HCT116 (cell line): ENCODE measurements at regions not wholly inside any gene's neighbourhood (a gene's known extent, or its start where the extent isn't known, plus 50 kb on each side); places are given as distances from the start of the nearest gene placed in this dataset.

Source experiments
- ATAC-seq: fragments of 200-7000 bp; cut with Tn5 transposase; 2 replicates; pipeline ENCODE4 v1.9.1; 2020; ENCODE audit warnings: mild to moderate bottlenecking, moderate library complexity
- BruUV-seq: library from RNA; stranded (reverse); fragments of 400-500 nt; replicated peaks from 2 replicates; lab custom pipeline; 2021; lab: Mats Ljungman, UMichigan
- CTCF ChIA-PET: fragments of 300-600 bp; sonication (Branson Sonifier 250); formaldehyde crosslinking; loops from one replicate; lab custom pipeline; 2021; ENCODE audit warnings: antibody characterized with exemption; lab: Charles Lee
- POLR2A ChIA-PET: fragments of 300-600, 350-600 bp; sonication (Branson Sonifier 250); formaldehyde crosslinking; loops from one replicate; lab custom pipeline; 2021; ENCODE audit warnings: antibody characterized with exemption; lab: Charles Lee
- RAD21 ChIA-PET, 2 experiments: fragments of 300-600 bp; sonication (Branson Sonifier 250); formaldehyde crosslinking; loops; one replicate each; lab custom pipeline; 2023; ENCODE audit warnings: low total read pairs in 2 of 2; ENCODE audit not compliant: uncharacterized antibody in 2 of 2, unreplicated experiment in 2 of 2, low non-redundant PET in 1 of 2; lab: Charles Lee
- DNase-seq: peaks from one replicate; pipeline ENCODE4 v3.0.0-alpha.2; 2010; ENCODE audit warnings: low read depth, low spot score
- H2AFZ ChIP-seq: fragments of 200-600 bp; shearing (Covaris generic), sonication (generic); 2 replicates; pipeline ENCODE4 v1.6.1; 2017; ENCODE audit warnings: low read depth, mixed run types, mixed read lengths, antibody characterized with exemption, low read length; ENCODE audit not compliant: poor library complexity, severe bottlenecking
- H3K27ac ChIP-seq: 2 replicates; pipeline ENCODE4 v1.5.1; 2012; ENCODE audit warnings: low read depth, low read length
- H3K27me3 ChIP-seq: fragments of 200-600 bp; sonication (generic); 2 replicates; pipeline ENCODE4 v1.6.1; 2016; ENCODE audit warnings: mixed run types, low read length, mixed read lengths; ENCODE audit not compliant: insufficient read depth
- H3K36me3 ChIP-seq, 2 experiments: fragments of 200-500 bp in 1 of 2; fragments of 200-600 bp in 1 of 2; sonication (Bioruptor generic) in 1 of 2; sonication (generic) in 1 of 2; 2 replicates each; pipeline versions ENCODE4 v1.5.1 to v1.6.1; 2014 to 2016; ENCODE audit warnings: low read length in 2 of 2, inconsistent platforms in 1 of 2, mixed read lengths in 1 of 2, mixed run types in 1 of 2; ENCODE audit not compliant: insufficient read depth in 2 of 2, control insufficient read depth in 1 of 2
- H3K4me1 ChIP-seq, 2 experiments: fragments of 200-600 bp in 1 of 2; sonication (generic) in 1 of 2; 2 replicates each; pipeline versions ENCODE4 v1.5.1 to v1.6.1; 2012 to 2017; ENCODE audit warnings: low read length in 2 of 2, inconsistent platforms in 1 of 2, mild to moderate bottlenecking in 1 of 2, mixed read lengths in 1 of 2, mixed run types in 1 of 2, moderate library complexity in 1 of 2; ENCODE audit not compliant: insufficient read depth in 2 of 2, control insufficient read depth in 1 of 2
- H3K4me2 ChIP-seq: fragments of 200-600 bp; sonication (generic); 2 replicates; pipeline ENCODE4 v1.6.1; 2017; ENCODE audit warnings: mixed run types, low read length, mixed read lengths
- H3K4me3 ChIP-seq, 2 experiments: fragments of 200-600 bp in 1 of 2; sonication (generic) in 1 of 2; replicated peaks in 1 of 2; 2 replicates each; pipeline ENCODE4 v1.5.1; 2011 to 2016; ENCODE audit warnings: low read length in 2 of 2, control low read depth in 1 of 2, low read depth in 1 of 2, mild to moderate bottlenecking in 1 of 2, mixed read lengths in 1 of 2, mixed run types in 1 of 2
- H3K79me2 ChIP-seq: fragments of 200-600 bp; sonication (generic); 2 replicates; pipeline ENCODE4 v1.6.1; 2017; ENCODE audit warnings: mild to moderate bottlenecking, mixed run types, low read length, moderate library complexity, mixed read lengths; ENCODE audit not compliant: insufficient read depth
- H3K9ac ChIP-seq: fragments of 200-600 bp; sonication (generic); 2 replicates; pipeline ENCODE4 v1.6.1; 2016; ENCODE audit warnings: low read length, mixed read lengths
- H3K9me2 ChIP-seq: fragments of 200-600 bp; sonication (generic), shearing (Covaris generic); 2 replicates; pipeline ENCODE4 v1.6.1; 2017; ENCODE audit warnings: mixed run types, mild to moderate bottlenecking, moderate library complexity; ENCODE audit not compliant: insufficient read depth
- H3K9me3 ChIP-seq, 2 experiments: fragments of 200-500 bp in 1 of 2; fragments of 200-600 bp in 1 of 2; sonication (Bioruptor generic) in 1 of 2; sonication (generic) in 1 of 2; 2 replicates each; pipeline ENCODE4 v1.6.1; 2014 to 2017; ENCODE audit warnings: low read length in 2 of 2, mixed read lengths in 2 of 2, inconsistent platforms in 1 of 2, low read depth in 1 of 2, mild to moderate bottlenecking in 1 of 2, mixed run types in 1 of 2, moderate library complexity in 1 of 2; ENCODE audit not compliant: control insufficient read depth in 1 of 2, insufficient read depth in 1 of 2
- H4K20me1 ChIP-seq: fragments of 200-600 bp; sonication (generic), shearing (Covaris generic); 2 replicates; pipeline ENCODE4 v1.6.1; 2017; ENCODE audit warnings: mixed run types, mild to moderate bottlenecking, moderate library complexity; ENCODE audit not compliant: insufficient read depth
- CBX3 ChIP-seq: IDR thresholded peaks from 2 replicates; pipeline ENCODE4 v1.6.1; 2012; ENCODE audit warnings: low read depth
- CEBPB ChIP-seq: IDR thresholded peaks from 2 replicates; pipeline ENCODE4 v1.6.1; 2012; ENCODE audit warnings: low read depth
- CTCF ChIP-seq, 3 experiments: fragments of 200-600 bp in 1 of 3; sonication (generic) in 1 of 3; IDR thresholded peaks in 2 of 3; conservative IDR thresholded peaks in 1 of 3; 2 replicates each; pipeline ENCODE4 v1.5.1; 2012 to 2017; ENCODE audit warnings: low read depth in 2 of 3, low read length in 2 of 3, antibody characterized with exemption in 1 of 3, borderline replicate concordance in 1 of 3, control low read depth in 1 of 3, mild to moderate bottlenecking in 1 of 3, mixed read lengths in 1 of 3, mixed run types in 1 of 3, moderate library complexity in 1 of 3; ENCODE audit not compliant: insufficient read depth in 1 of 3
- ELF1 ChIP-seq: IDR thresholded peaks from 2 replicates; pipeline ENCODE4 v1.6.1; 2012; ENCODE audit warnings: low read depth, borderline replicate concordance
- EZH2 ChIP-seq: fragments of 200-600 bp; sonication (generic); IDR thresholded peaks from 2 replicates; pipeline ENCODE4 v1.6.1; 2017; ENCODE audit warnings: antibody characterized with exemption, mixed run types
- RAD21 ChIP-seq: IDR thresholded peaks from 2 replicates; pipeline ENCODE4 v1.6.1; 2012; ENCODE audit warnings: low read depth, mild to moderate bottlenecking
- REST ChIP-seq: IDR thresholded peaks from 2 replicates; pipeline ENCODE4 v1.6.1; 2012; ENCODE audit warnings: low read depth
- SP1 ChIP-seq: IDR thresholded peaks from 2 replicates; pipeline ENCODE4 v1.6.1; 2012; ENCODE audit warnings: low read depth
- SRF ChIP-seq: IDR thresholded peaks from 2 replicates; pipeline ENCODE4 v1.6.1; 2012; ENCODE audit warnings: low read depth
- YY1 ChIP-seq: IDR thresholded peaks from 2 replicates; pipeline ENCODE4 v1.6.1; 2011; ENCODE audit warnings: low read length, low read depth, moderate library complexity, mild to moderate bottlenecking; ENCODE audit not compliant: insufficient replicate concordance; ENCODE audit errors: extremely low read depth
- ZBTB33 ChIP-seq: IDR thresholded peaks from 2 replicates; pipeline ENCODE4 v1.6.1; 2011; ENCODE audit warnings: mild to moderate bottlenecking, low read length, moderate library complexity; ENCODE audit not compliant: insufficient replicate concordance; ENCODE audit errors: extremely low read depth
- ZNF274 ChIP-seq: fragments of 200-500 bp; sonication (Bioruptor generic); IDR thresholded peaks from 2 replicates; pipeline ENCODE4 v1.6.1; 2014; ENCODE audit warnings: mild to moderate bottlenecking, low read depth, low read length, inconsistent platforms
- intact Hi-C: fragments of 100-400 bp; cut with micrococcal nuclease; formaldehyde crosslinking; loops from 2 replicates; pipeline ENCODE4 v1.10.0; 2022

- no peak for ATAC-seq
- no peaks in the 10 kb centered on the region for H3K9me3 ChIP-seq
- POLR2A ChIA-PET, result no interaction called here
- intact Hi-C loops, result no loop called here
- no peaks in the 10 kb centered on the region for H3K36me3 ChIP-seq
- no peaks in the 10 kb centered on the region for H3K27me3 ChIP-seq
- H3K27ac ChIP-seq, result peak overlapping the region; percentile 81
- H3K79me2 ChIP-seq, result no peaks in the 10 kb centered on the region
- H3K4me3 ChIP-seq, result no peak overlapping the region
- no TSS peak for BruUV-seq
- TF ChIP-seq ZBTB33 (no peak), SRF (no peak), ELF1 (no peak), YY1 (no peak), CBX3 (no peak), RAD21 (no peak), CEBPB (no peak), ZNF274 (no peak), SP1 (no peak), REST (no peak), EZH2 (no peak), CTCF (IDR thresholded peaks at IDR 0.05 in 2 of 3, conservative IDR thresholded peaks at IDR 0.05 in 1 of 3; ENCODE audit: borderline replicate concordance in 1 of 3, insufficient read depth in 1 of 3, low read depth in 2 of 3, low read length in 2 of 3) (no peak)
- TF ChIP-seq, all 23 proteins: peak for 0
- RAD21 ChIA-PET, result interaction anchor here in 1 of 2 experiments (1.0 kb wide), 1 partner anchor 48 kb away, joined by 3 read pairs; no protein-coding TSS in a partner anchor
- Histone ChIP-seq H3K9ac (peak overlapping the region; percentile 43), H3K9me2 (no peaks in the 10 kb centered on the region), H3K4me2 (peak overlapping the region; percentile 63), H2AFZ (no peak overlapping the region), H3K4me1 (peaks cover 38 to 43% of the 10 kb centered on the region in 2 experiments), H4K20me1 (no peaks in the 10 kb centered on the region)
- no peak for DNase-seq
- CTCF ChIA-PET, result no interaction called here
Observed at GRCh38 chr21:35136106-35136505, 87.0 kb upstream of the RUNX1 start.
